GM12801 (cell line): ENCODE measurements at regions not wholly inside any gene's neighbourhood (a gene's known extent, or its start where the extent isn't known, plus 50 kb on each side); places are given as distances from the start of the nearest gene placed in this dataset.

Experiments used
- CTCF ChIP-seq: IDR thresholded peaks from one replicate; pipeline ENCODE4 v1.5.1; 2011; ENCODE audit warnings: control low read depth; ENCODE audit not compliant: insufficient read length; ENCODE audit errors: extremely low read depth

- TF ChIP-seq CTCF = no peak
Measured at GRCh38 chr17:77445760-77446532, 305.2 kb downstream of the SEC14L1 start.

GRCh38 chr17:77446940-77447634 lies 306.3 kb downstream of the SEC14L1 start:
- no peak for TF ChIP-seq CTCF

- TF ChIP-seq CTCF = no peak
Measured at GRCh38 chr17:77449373-77449907, 308.7 kb downstream of the SEC14L1 start.

GRCh38 chr17:77449908-77450741 lies 309.4 kb downstream of the SEC14L1 start:
- TF ChIP-seq CTCF = no peak

- TF ChIP-seq CTCF = no peak
Measured at GRCh38 chr17:77450742-77451244, 310.0 kb downstream of the SEC14L1 start.

GRCh38 chr17:77451245-77451893 lies 310.6 kb downstream of the SEC14L1 start:
- TF ChIP-seq CTCF = no peak
